Activated T-cell treated with anti-CD3 and anti-CD28 coated beads, Interleukin-2, amount 50 U/mL, for 24 hours (primary cell): ENCODE measurements at regions not wholly inside any gene's neighbourhood (a gene's known extent, or its start where the extent isn't known, plus 50 kb on each side); places are given as distances from the start of the nearest gene placed in this dataset.

ENCODE experiments used
- DNase-seq: peaks from one replicate; pipeline ENCODE4 v3.0.0-alpha.2; 2020
- H3K27ac Mint-ChIP-seq: 2 replicates; pipeline ENCODE4 v1.8.0; 2020; ENCODE audit warnings: mild to moderate bottlenecking, mixed read lengths
- H3K27me3 Mint-ChIP-seq: 2 replicates; pipeline ENCODE4 v1.8.0; 2020; ENCODE audit warnings: mixed read lengths
- H3K36me3 Mint-ChIP-seq: 2 replicates; pipeline ENCODE4 v1.8.0; 2020; ENCODE audit warnings: low read depth, mixed read lengths
- H3K4me1 Mint-ChIP-seq: 2 replicates; pipeline ENCODE4 v1.8.0; 2020; ENCODE audit warnings: low read depth, mixed read lengths
- H3K4me3 Mint-ChIP-seq: 2 replicates; pipeline ENCODE4 v1.8.0; 2020; ENCODE audit warnings: mild to moderate bottlenecking, moderate library complexity, mixed read lengths
- H3K9me3 Mint-ChIP-seq: 2 replicates; pipeline ENCODE4 v1.8.0; 2020; ENCODE audit warnings: mixed read lengths

DNA sequence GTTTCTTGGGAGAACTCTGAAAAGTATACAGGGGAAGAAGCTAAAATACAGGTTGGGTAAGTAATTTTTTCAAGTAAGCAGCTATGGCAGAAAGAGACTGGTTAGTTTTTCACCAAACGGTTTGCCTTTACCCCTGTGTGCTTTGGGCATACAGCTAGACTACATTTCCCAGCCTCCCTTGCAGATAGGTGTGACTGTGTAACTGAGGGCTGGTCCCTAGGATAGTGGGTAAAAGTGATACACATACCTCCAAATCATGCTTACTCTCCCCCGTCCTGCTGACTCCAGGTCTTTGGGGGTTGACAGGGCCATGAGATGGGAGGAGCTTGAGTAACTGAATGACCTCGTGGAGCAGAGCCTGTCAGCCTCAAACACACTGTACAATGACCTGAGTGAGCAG lies 208.6 kb upstream of the GDNF start:
- Mint-ChIP-seq H3K4me1 (no peaks in the 10 kb centered on the region), H3K27ac (no peak overlapping the region), H3K4me3 (no peak overlapping the region), H3K9me3 (no peaks in the 10 kb centered on the region), H3K36me3 (no peaks in the 10 kb centered on the region), H3K27me3 (peaks cover 4% of the 10 kb centered on the region)
- DNase-seq = no peak

GRCh38 chr5:38046103-38046502 lies 206.3 kb upstream of the GDNF start:
- H3K36me3 Mint-ChIP-seq = no peaks in the 10 kb centered on the region
- no peak for DNase-seq
- H3K27me3 Mint-ChIP-seq = peaks cover 4% of the 10 kb centered on the region
- H3K9me3 Mint-ChIP-seq = no peaks in the 10 kb centered on the region
- H3K27ac Mint-ChIP-seq = no peak overlapping the region
- no peak overlapping the region for H3K4me3 Mint-ChIP-seq
- no peaks in the 10 kb centered on the region for H3K4me1 Mint-ChIP-seq

DNA sequence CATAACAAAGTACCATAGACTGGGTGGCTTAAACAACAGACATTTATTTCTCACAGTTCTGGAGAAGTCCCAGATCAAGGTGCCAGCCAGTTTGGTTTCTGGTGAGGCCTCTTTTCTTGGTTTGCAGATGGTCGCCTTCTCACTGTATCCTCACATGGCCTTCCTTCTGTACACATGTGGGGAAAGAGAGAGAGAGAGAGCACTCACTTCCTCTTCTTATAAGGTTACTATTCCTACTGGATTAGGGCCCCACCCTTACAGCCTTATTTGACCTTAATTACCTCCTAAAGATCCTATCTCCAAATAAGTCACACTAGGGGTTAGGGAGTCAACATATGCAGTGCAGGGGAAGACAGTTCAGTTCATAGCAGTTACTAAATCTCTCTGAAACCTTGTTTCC lies 205.6 kb upstream of the GDNF start:
- no peak for DNase-seq
- Mint-ChIP-seq H3K4me3 (no peak overlapping the region), H3K4me1 (no peaks in the 10 kb centered on the region), H3K27me3 (peaks cover 4% of the 10 kb centered on the region), H3K9me3 (no peaks in the 10 kb centered on the region), H3K36me3 (no peaks in the 10 kb centered on the region), H3K27ac (no peak overlapping the region)

GRCh38 chr5:38039826-38040225 lies 200.0 kb upstream of the GDNF start:
- DNase-seq = no peak
- H3K4me3 Mint-ChIP-seq = no peak overlapping the region
- H3K36me3 Mint-ChIP-seq = no peaks in the 10 kb centered on the region

GRCh38 chr5:38039091-38039490 lies 199.2 kb upstream of the GDNF start:
- no peak overlapping the region for H3K4me3 Mint-ChIP-seq
- no peak for DNase-seq
- H3K9me3 Mint-ChIP-seq = no peaks in the 10 kb centered on the region
- H3K27ac Mint-ChIP-seq = no peak overlapping the region
- no peaks in the 10 kb centered on the region for H3K36me3 Mint-ChIP-seq
- no peaks in the 10 kb centered on the region for H3K4me1 Mint-ChIP-seq
- H3K27me3 Mint-ChIP-seq = peaks cover 7% of the 10 kb centered on the region

More at GRCh38 chr5:38039826-38040225, 200.0 kb upstream of the GDNF start:
- Mint-ChIP-seq H3K9me3 (no peaks in the 10 kb centered on the region), H3K4me1 (no peaks in the 10 kb centered on the region), H3K27ac (no peak overlapping the region), H3K27me3 (peaks cover 7% of the 10 kb centered on the region)

DNA sequence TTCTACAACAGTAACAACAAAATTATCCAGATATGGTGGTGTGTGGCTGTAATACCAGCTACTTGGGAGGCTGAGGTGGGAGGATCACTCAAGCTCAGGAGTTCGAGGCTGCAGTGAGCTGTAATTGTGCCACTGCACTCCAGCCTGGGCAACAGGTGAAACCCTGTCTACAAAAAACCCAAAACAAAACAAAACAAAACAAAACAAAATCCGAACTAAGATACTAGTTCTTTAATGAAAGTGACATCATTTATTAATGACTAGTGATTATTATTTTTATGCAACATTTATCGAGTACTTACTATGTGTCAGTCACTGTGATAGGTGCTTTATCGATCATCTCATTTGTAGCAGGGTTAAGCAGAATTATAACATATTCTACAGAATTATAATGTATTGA lies 196.9 kb upstream of the GDNF start:
- Mint-ChIP-seq H3K27me3 (peaks cover 3% of the 10 kb centered on the region), H3K9me3 (no peaks in the 10 kb centered on the region), H3K4me1 (no peaks in the 10 kb centered on the region), H3K36me3 (no peaks in the 10 kb centered on the region), H3K4me3 (no peak overlapping the region), H3K27ac (no peak overlapping the region)
- DNase-seq = no peak

DNA sequence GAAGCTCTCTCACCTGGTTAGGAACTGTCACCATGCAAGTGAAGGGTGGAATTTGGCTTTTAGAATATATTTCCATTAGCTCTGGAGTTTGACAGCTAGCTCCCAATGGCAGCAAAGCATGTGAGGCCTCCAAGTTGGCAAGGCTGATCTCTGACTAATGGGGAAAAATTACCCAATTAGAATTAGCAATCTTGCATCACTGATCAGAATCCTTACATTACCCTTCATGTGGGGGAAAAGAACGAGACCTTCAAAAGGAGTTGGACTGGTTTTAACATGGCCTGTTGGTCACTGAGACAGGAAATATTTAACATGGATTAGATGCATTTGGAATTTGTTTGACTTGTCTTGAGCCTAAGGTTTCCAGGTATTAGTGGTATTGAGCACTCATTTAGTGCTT lies 192.3 kb upstream of the GDNF start:
- H3K4me3 Mint-ChIP-seq = no peak overlapping the region
- H3K9me3 Mint-ChIP-seq = no peaks in the 10 kb centered on the region
- no peak overlapping the region for H3K27ac Mint-ChIP-seq
- H3K36me3 Mint-ChIP-seq = no peaks in the 10 kb centered on the region
- no peak for DNase-seq
- H3K27me3 Mint-ChIP-seq = no peaks in the 10 kb centered on the region
- H3K4me1 Mint-ChIP-seq = no peaks in the 10 kb centered on the region

DNA sequence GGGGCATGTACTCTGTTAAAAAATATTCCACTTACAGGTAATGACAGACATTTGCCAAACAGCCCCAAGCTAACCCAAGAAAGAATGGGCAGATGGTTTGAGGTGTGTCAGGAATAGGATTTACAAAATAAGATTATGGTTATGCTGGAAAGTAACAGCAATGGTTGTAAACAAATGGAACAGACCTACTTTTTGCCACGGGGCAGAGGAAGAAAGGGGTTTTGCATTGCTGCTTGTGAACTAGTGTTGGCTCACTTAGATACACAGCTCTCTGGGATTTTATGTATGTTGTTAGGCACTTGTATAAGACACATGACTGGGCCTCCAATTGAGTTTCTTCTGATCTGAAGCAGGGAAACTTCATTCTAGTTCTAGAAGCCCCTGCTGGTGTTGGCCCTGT lies 191.5 kb upstream of the GDNF start:
- no peaks in the 10 kb centered on the region for H3K9me3 Mint-ChIP-seq
- H3K36me3 Mint-ChIP-seq = no peaks in the 10 kb centered on the region
- DNase-seq = no peak
- no peak overlapping the region for H3K27ac Mint-ChIP-seq
- no peaks in the 10 kb centered on the region for H3K4me1 Mint-ChIP-seq
- no peak overlapping the region for H3K4me3 Mint-ChIP-seq
- no peaks in the 10 kb centered on the region for H3K27me3 Mint-ChIP-seq

- Mint-ChIP-seq H3K27me3 (no peaks in the 10 kb centered on the region), H3K36me3 (no peaks in the 10 kb centered on the region), H3K9me3 (no peaks in the 10 kb centered on the region), H3K27ac (no peak overlapping the region), H3K4me3 (no peak overlapping the region), H3K4me1 (no peaks in the 10 kb centered on the region)
- no peak for DNase-seq
Measured at GRCh38 chr5:38029397-38030065, 189.7 kb upstream of the GDNF start.

GRCh38 chr5:38023799-38024198 lies 184.0 kb upstream of the GDNF start:
- H3K27me3 Mint-ChIP-seq = no peaks in the 10 kb centered on the region
- H3K4me1 Mint-ChIP-seq = no peaks in the 10 kb centered on the region
- no peak for DNase-seq
- H3K9me3 Mint-ChIP-seq = no peaks in the 10 kb centered on the region
- H3K27ac Mint-ChIP-seq = no peak overlapping the region
- no peak overlapping the region for H3K4me3 Mint-ChIP-seq
- no peaks in the 10 kb centered on the region for H3K36me3 Mint-ChIP-seq

DNA sequence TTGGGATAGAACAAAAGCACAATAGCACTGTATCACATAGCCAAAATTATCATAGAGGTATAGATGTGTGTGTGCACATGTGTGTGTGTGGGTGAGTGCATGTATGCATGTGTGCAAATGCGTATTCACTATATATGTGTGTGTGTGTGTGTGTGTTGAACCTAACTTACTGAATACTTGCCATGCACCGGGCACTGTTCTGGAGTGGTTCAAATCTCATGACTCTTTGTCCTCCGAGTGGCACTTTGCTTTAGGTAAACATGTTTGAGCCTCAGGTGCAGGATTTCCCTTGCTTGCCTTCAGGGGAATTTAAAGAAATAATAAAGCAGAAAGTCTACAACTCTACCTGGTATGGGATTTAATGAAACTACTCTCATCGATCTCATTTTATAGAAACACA lies 183.5 kb upstream of the GDNF start:
- Mint-ChIP-seq H3K27ac (no peak overlapping the region), H3K27me3 (no peaks in the 10 kb centered on the region), H3K36me3 (no peaks in the 10 kb centered on the region), H3K4me1 (no peaks in the 10 kb centered on the region), H3K4me3 (no peak overlapping the region), H3K9me3 (no peaks in the 10 kb centered on the region)
- no peak for DNase-seq

GRCh38 chr5:38022631-38023030 lies 182.8 kb upstream of the GDNF start:
- Mint-ChIP-seq H3K4me3 (no peak overlapping the region), H3K9me3 (no peaks in the 10 kb centered on the region), H3K27me3 (no peaks in the 10 kb centered on the region), H3K4me1 (no peaks in the 10 kb centered on the region), H3K36me3 (no peaks in the 10 kb centered on the region), H3K27ac (no peak overlapping the region)
- DNase-seq = no peak

- Mint-ChIP-seq H3K27ac (no peak overlapping the region), H3K36me3 (no peaks in the 10 kb centered on the region), H3K27me3 (no peaks in the 10 kb centered on the region), H3K4me3 (no peak overlapping the region), H3K9me3 (no peaks in the 10 kb centered on the region), H3K4me1 (no peaks in the 10 kb centered on the region)
- DNase-seq = no peak
Measured at GRCh38 chr5:38018016-38018415, 178.2 kb upstream of the GDNF start.

- no peaks in the 10 kb centered on the region for H3K4me1 Mint-ChIP-seq
- no peak overlapping the region for H3K27ac Mint-ChIP-seq
- H3K36me3 Mint-ChIP-seq = no peaks in the 10 kb centered on the region
- no peak for DNase-seq
- H3K27me3 Mint-ChIP-seq = no peaks in the 10 kb centered on the region
- no peaks in the 10 kb centered on the region for H3K9me3 Mint-ChIP-seq
- no peak overlapping the region for H3K4me3 Mint-ChIP-seq
Measured at GRCh38 chr5:38013107-38013506, 173.3 kb upstream of the GDNF start.

DNA sequence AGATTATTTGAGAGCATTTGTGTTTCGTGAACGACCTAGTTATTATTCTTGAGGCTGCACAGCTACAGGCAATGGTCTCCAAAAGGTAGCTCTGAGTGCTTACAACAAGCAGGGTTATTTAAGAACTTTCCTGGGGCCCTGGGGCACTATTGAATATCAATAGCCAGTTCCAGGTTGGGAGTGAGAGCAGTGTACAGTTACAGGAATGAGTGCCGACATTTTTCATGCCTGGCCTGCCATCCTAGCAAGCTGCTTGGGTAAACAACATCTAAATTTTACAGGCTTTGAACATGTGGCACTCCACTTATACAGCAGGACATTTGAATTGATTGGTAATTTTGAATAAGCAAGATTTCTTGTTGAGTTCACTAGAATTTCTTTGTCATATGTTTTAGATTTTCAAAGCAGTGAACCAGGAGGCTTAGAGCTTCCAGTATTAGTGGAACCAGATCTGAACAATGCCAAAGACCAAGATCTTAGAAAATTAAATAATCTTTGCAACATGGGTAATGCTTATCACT lies 171.9 kb upstream of the GDNF start:
- no peak overlapping the region for H3K4me3 Mint-ChIP-seq
- H3K27me3 Mint-ChIP-seq = no peaks in the 10 kb centered on the region
- H3K9me3 Mint-ChIP-seq = no peaks in the 10 kb centered on the region
- H3K4me1 Mint-ChIP-seq = no peaks in the 10 kb centered on the region
- no peaks in the 10 kb centered on the region for H3K36me3 Mint-ChIP-seq
- DNase-seq = no peak
- H3K27ac Mint-ChIP-seq = no peak overlapping the region
